ENCODE measurements at regions not wholly inside any gene's neighbourhood (a gene's known extent, or its start where the extent isn't known, plus 50 kb on each side); places are given as distances from the start of the nearest gene placed in this dataset.

DNA sequence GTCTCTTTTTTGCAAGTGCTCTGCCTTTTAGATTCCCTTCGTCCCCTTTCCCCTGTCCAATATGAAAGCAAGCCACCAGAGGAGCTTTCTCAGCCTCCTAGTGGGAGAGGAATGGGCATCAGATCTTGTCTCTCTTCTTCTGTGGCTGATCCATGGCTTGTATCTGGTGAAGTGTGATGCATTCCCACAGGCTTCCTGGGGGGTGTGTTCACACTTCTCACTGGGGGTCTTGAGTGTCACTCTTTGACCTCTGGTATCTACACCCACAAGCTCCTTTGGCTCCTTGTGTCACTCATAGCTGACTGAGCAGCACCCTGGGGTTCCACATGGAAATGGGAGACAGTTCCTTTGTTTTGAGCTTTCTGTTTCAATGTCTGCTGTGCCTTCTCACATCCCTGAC, 411.5 kb downstream of the GADD45G start:
- no peak overlapping the region for H3K27ac ChIP-seq (ENCODE audit: low read depth in 1 of 2, low read length in 2 of 2)
- Mint-ChIP-seq H3K4me1 (ENCODE audit: low read depth) (no peaks in the 10 kb centered on the region), H3K27ac (no peak overlapping the region), H3K27me3 (no peaks in the 10 kb centered on the region), H3K4me3 (no peak overlapping the region), H3K36me3 (ENCODE audit: low read depth) (no peaks in the 10 kb centered on the region), H3K9me3 (no peaks in the 10 kb centered on the region)
- no peaks in the 10 kb centered on the region for H3K27me3 ChIP-seq (ENCODE audit: control insufficient read depth in 1 of 2, insufficient read depth in 2 of 2, low read length in 2 of 2)
- ATAC-seq (ENCODE audit: poor library complexity): no peak
- no peak overlapping the region for H3K4me3 ChIP-seq (ENCODE audit: low read length)
- intact Hi-C loops (cut with DNase I, micrococcal nuclease): no loop called here
- TF ChIP-seq, protein P1, sequence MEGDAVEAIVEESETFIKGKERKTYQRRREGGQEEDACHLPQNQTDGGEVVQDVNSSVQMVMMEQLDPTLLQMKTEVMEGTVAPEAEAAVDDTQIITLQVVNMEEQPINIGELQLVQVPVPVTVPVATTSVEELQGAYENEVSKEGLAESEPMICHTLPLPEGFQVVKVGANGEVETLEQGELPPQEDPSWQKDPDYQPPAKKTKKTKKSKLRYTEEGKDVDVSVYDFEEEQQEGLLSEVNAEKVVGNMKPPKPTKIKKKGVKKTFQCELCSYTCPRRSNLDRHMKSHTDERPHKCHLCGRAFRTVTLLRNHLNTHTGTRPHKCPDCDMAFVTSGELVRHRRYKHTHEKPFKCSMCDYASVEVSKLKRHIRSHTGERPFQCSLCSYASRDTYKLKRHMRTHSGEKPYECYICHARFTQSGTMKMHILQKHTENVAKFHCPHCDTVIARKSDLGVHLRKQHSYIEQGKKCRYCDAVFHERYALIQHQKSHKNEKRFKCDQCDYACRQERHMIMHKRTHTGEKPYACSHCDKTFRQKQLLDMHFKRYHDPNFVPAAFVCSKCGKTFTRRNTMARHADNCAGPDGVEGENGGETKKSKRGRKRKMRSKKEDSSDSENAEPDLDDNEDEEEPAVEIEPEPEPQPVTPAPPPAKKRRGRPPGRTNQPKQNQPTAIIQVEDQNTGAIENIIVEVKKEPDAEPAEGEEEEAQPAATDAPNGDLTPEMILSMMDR (IDR thresholded peaks at IDR 0.05): no peak
- no peaks in the 10 kb centered on the region for H3K36me3 ChIP-seq (ENCODE audit: insufficient read depth, low read length)
- CTCF ChIA-PET: no interaction called here
- H3K9me3 ChIP-seq (ENCODE audit: control insufficient read depth in 1 of 2, insufficient read depth in 1 of 2, low read length in 2 of 2): no peaks in the 10 kb centered on the region
- POLR2A ChIA-PET: no interaction called here
- H3K4me1 ChIP-seq (ENCODE audit: insufficient read depth, low read length): no peaks in the 10 kb centered on the region
- DNase-seq: no peak

DNA sequence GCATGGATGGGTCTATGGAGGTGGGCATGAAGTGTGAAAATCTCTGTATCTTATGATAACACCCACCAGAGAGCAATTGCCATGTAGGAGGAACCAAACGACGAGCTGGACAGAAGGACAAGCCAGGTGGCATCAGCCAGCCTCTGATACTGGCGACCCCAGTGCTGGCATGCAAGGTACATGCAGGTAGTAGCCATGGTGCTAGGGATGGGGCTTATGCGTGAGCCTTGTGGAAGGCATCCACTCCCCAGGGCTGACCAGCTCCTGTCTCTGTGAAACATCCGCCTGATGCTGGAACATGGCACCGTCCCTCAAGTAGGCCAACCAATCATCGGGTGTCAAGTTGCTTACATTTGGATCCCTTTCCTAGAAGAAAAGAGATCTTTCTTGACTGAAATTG, 412.9 kb downstream of the GADD45G start:
- ChIA-PET CTCF (no interaction called here), POLR2A (no interaction called here)
- Mint-ChIP-seq H3K27ac (no peak overlapping the region), H3K36me3 (ENCODE audit: low read depth) (no peaks in the 10 kb centered on the region), H3K27me3 (peaks cover 4% of the 10 kb centered on the region), H3K4me1 (ENCODE audit: low read depth) (no peaks in the 10 kb centered on the region), H3K4me3 (no peak overlapping the region), H3K9me3 (peaks cover 3% of the 10 kb centered on the region)
- H3K27me3 ChIP-seq (ENCODE audit: control insufficient read depth in 1 of 2, insufficient read depth in 2 of 2, low read length in 2 of 2): no peaks in the 10 kb centered on the region
- no peaks in the 10 kb centered on the region for H3K36me3 ChIP-seq (ENCODE audit: insufficient read depth, low read length)
- H3K27ac ChIP-seq (ENCODE audit: low read depth in 1 of 2, low read length in 2 of 2): no peak overlapping the region
- DNase-seq (no peak), ATAC-seq (ENCODE audit: poor library complexity) (no peak)
- TF ChIP-seq, protein P1 (IDR thresholded peaks at IDR 0.05): no peak
- intact Hi-C loops (cut with DNase I, micrococcal nuclease): no loop called here
- no peaks in the 10 kb centered on the region for H3K9me3 ChIP-seq (ENCODE audit: control insufficient read depth in 1 of 2, insufficient read depth in 1 of 2, low read length in 2 of 2)
- no peaks in the 10 kb centered on the region for H3K4me1 ChIP-seq (ENCODE audit: insufficient read depth, low read length)
- no peak overlapping the region for H3K4me3 ChIP-seq (ENCODE audit: low read length)

DNA sequence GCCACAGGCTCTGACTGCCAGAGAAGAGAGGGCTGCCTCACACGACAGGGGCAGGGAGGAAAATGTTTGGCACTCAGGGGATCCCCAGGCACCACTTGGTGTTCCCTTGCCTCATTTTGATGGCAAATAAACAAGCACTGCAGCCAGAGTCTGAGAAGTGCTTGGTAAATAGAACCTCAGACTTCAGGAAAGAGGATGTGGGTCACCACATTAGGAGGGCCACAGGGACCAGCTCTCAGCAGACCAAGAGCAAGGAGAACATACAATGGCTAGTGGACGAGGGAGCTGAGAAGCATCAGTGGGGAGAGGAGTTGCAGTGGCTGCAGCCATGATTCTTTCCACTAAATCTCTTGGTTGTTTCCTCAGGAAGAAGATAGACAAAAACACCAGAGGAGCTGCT, 413.9 kb downstream of the GADD45G start:
- H3K9me3 ChIP-seq (ENCODE audit: control insufficient read depth in 1 of 2, insufficient read depth in 1 of 2, low read length in 2 of 2): no peaks in the 10 kb centered on the region
- H3K36me3 ChIP-seq (ENCODE audit: insufficient read depth, low read length): no peaks in the 10 kb centered on the region
- Mint-ChIP-seq H3K9me3 (peaks cover 3% of the 10 kb centered on the region), H3K27ac (no peak overlapping the region), H3K4me1 (ENCODE audit: low read depth) (no peaks in the 10 kb centered on the region), H3K4me3 (no peak overlapping the region), H3K36me3 (ENCODE audit: low read depth) (no peaks in the 10 kb centered on the region), H3K27me3 (peaks cover 7% of the 10 kb centered on the region)
- TF ChIP-seq, protein P1 (IDR thresholded peaks at IDR 0.05): no peak
- no peak overlapping the region for H3K27ac ChIP-seq (ENCODE audit: low read depth in 1 of 2, low read length in 2 of 2)
- no peaks in the 10 kb centered on the region for H3K27me3 ChIP-seq (ENCODE audit: control insufficient read depth in 1 of 2, insufficient read depth in 2 of 2, low read length in 2 of 2)
- DNase-seq (no peak), ATAC-seq (ENCODE audit: poor library complexity) (no peak)
- intact Hi-C loops (cut with DNase I, micrococcal nuclease): no loop called here
- ChIA-PET POLR2A (no interaction called here), CTCF (no interaction called here)
- H3K4me1 ChIP-seq (ENCODE audit: insufficient read depth, low read length): no peaks in the 10 kb centered on the region
- H3K4me3 ChIP-seq (ENCODE audit: low read length): no peak overlapping the region

Measured in CD4-positive, alpha-beta T cell (primary cell).